ENCODE measurements at regions not wholly inside any gene's neighbourhood (a gene's known extent, or its start where the extent isn't known, plus 50 kb on each side); places are given as distances from the start of the nearest gene placed in this dataset.

DNA sequence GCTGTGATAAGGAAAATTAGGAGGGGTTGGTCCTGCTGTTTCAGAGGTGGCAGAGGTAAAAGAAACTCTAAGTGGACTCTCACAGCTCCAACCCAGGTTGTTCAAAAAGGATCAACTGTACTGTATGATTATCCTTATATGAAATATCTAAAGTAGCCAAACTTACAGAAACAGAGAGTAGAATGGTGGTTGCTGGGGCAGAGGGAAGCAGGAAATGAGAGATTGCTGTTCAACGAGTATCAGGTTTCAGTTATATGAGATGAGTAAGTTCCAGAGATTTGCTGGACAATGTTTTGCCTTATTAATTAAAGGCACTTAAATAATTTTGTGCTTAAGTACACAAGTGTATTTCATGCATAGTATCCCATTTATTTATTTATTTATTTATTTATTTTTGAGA lies 972.0 kb upstream of the LRRTM1 start:
- TF ChIP-seq POLR2A (IDR thresholded peaks at IDR 0.05; ENCODE audit: low read length) (no peak), GATA1 (IDR thresholded peaks at IDR 0.05; ENCODE audit: low read depth, low read length) (no peak)
